SU-DHL-6 (cell line): ENCODE measurements at regions not wholly inside any gene's neighbourhood (a gene's known extent, or its start where the extent isn't known, plus 50 kb on each side); places are given as distances from the start of the nearest gene placed in this dataset.

ENCODE experiments used
- H2AFZ ChIP-seq: fragments of 200-600 bp; sonication (generic); 2 replicates; pipeline ENCODE4 v1.6.1; 2014; ENCODE audit warnings: low read depth, mild to moderate bottlenecking, moderate library complexity, mixed read lengths, antibody characterized with exemption, low read length; ENCODE audit not compliant: severe bottlenecking
- H3F3A ChIP-seq: fragments of 200-600 bp; shearing (Covaris generic); 2 replicates; pipeline ENCODE4 v1.6.0; 2016; ENCODE audit warnings: antibody characterized with exemption, mild to moderate bottlenecking; ENCODE audit not compliant: insufficient read depth
- H3K27ac ChIP-seq: fragments of 200-600 bp; sonication (generic); 2 replicates; pipeline ENCODE4 v1.5.1; 2016; ENCODE audit warnings: low read depth, mild to moderate bottlenecking, low read length, moderate library complexity, mixed read lengths
- H3K27me3 ChIP-seq: fragments of 200-600 bp; sonication (generic), shearing (Covaris generic); 2 replicates; pipeline ENCODE4 v1.6.0; 2014; ENCODE audit warnings: mild to moderate bottlenecking, low read length
- H3K36me3 ChIP-seq: fragments of 200-600 bp; sonication (generic); 2 replicates; pipeline ENCODE4 v1.6.1; 2014; ENCODE audit warnings: mild to moderate bottlenecking, low read length, mixed read lengths
- H3K4me2 ChIP-seq: fragments of 300-600, 200-600 bp; shearing (Covaris generic), sonication (generic); 2 replicates; pipeline ENCODE4 v1.6.0; 2014; ENCODE audit warnings: low read length, low read depth, mild to moderate bottlenecking; ENCODE audit not compliant: poor library complexity, severe bottlenecking
- H3K4me3 ChIP-seq: fragments of 200-600 bp; sonication (generic); 2 replicates; pipeline ENCODE4 v1.5.1; 2014; ENCODE audit warnings: antibody characterized with exemption, low read length, mild to moderate bottlenecking, mixed read lengths; ENCODE audit not compliant: insufficient read depth, poor library complexity, severe bottlenecking
- H3K79me2 ChIP-seq: fragments of 200-600 bp; sonication (generic); 2 replicates; pipeline ENCODE4 v1.6.1; 2014; ENCODE audit warnings: mild to moderate bottlenecking, low read length, moderate library complexity; ENCODE audit not compliant: insufficient read depth
- H3K9ac ChIP-seq: fragments of 200-600 bp; sonication (generic); 2 replicates; pipeline ENCODE4 v1.7.0; 2014; ENCODE audit warnings: mild to moderate bottlenecking, low read length
- H3K9me2 ChIP-seq: fragments of 200-600 bp; sonication (generic); replicated peaks from 2 replicates; pipeline ENCODE4 v1.6.1; 2014; ENCODE audit warnings: low read length; ENCODE audit not compliant: insufficient read depth
- H3K9me3 ChIP-seq: fragments of 200-600 bp; sonication (generic); 2 replicates; pipeline ENCODE4 v1.6.1; 2014; ENCODE audit warnings: low read length, mixed read lengths; ENCODE audit not compliant: insufficient read depth
- H4K20me1 ChIP-seq: fragments of 200-600 bp; sonication (generic); 2 replicates; pipeline ENCODE4 v1.6.1; 2014; ENCODE audit warnings: low read depth, mild to moderate bottlenecking, antibody characterized with exemption, low read length, moderate library complexity, mixed read lengths
- EZH2phosphoT487 ChIP-seq: fragments of 200-600 bp; sonication (generic), shearing (Covaris generic); conservative IDR thresholded peaks from 2 replicates; pipeline ENCODE4 v1.6.1; 2018; ENCODE audit warnings: mild to moderate bottlenecking, antibody characterized with exemption, low read length, moderate library complexity, mixed read lengths
- TF ChIP-seq, protein P1 (sequence below): fragments of 200-600 bp; sonication (generic); IDR thresholded peaks from one replicate; pipeline ENCODE4 v1.5.1; 2017; ENCODE audit warnings: antibody characterized with exemption, mild to moderate bottlenecking, low read length, moderate library complexity; ENCODE audit not compliant: insufficient read depth, poor library complexity, severe bottlenecking

DNA sequence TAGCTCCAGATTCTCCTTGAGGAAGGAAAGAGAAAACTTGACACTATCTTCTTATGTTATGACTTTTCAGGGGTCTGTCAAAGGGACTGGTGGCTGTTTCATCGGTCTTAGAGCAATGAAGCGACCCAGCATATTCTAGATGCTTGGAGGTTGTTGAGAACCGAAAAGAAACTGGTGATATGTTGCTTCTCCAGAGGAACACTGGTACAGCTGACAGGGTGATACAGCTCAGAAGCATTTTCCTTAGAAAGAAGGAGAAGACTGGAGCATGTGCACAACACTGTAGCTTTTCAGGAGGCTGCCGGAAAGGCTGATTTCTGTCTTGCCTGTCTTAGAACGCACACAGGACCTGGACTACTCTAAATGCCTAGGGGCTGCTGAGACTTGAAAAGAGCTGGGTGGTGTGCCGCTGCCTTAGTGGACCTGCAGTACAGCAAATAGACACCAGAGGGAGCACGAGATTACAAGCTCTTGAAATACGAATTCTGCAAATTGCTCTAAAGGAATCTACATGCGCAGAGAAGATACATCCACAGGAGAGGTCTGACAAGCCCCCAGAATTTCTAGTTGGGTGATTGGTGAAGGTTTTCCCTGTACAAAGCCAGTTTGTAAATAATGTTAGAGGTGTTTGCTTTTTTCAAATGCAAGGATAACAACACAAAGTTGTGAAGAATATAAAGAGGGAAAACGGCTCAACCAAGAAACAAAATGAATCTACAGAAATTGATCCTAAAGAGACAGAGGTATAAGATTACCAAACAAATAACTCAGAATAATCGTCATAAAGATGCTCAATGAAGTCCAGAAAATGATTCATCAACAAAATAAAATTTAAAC, 223.1 kb upstream of the DMD start:
- no peak for TF ChIP-seq EZH2phosphoT487
- TF ChIP-seq, protein P1, sequence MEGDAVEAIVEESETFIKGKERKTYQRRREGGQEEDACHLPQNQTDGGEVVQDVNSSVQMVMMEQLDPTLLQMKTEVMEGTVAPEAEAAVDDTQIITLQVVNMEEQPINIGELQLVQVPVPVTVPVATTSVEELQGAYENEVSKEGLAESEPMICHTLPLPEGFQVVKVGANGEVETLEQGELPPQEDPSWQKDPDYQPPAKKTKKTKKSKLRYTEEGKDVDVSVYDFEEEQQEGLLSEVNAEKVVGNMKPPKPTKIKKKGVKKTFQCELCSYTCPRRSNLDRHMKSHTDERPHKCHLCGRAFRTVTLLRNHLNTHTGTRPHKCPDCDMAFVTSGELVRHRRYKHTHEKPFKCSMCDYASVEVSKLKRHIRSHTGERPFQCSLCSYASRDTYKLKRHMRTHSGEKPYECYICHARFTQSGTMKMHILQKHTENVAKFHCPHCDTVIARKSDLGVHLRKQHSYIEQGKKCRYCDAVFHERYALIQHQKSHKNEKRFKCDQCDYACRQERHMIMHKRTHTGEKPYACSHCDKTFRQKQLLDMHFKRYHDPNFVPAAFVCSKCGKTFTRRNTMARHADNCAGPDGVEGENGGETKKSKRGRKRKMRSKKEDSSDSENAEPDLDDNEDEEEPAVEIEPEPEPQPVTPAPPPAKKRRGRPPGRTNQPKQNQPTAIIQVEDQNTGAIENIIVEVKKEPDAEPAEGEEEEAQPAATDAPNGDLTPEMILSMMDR = peak; percentile 42
- Histone ChIP-seq H2AFZ (peak overlapping the region; percentile 99), H3K9ac (peak overlapping the region; percentile 34), H4K20me1 (no peaks in the 10 kb centered on the region), H3F3A (no peaks in the 10 kb centered on the region), H3K4me2 (peak overlapping the region; percentile 52), H3K27me3 (no peaks in the 10 kb centered on the region), H3K27ac (peak overlapping the region; percentile 35; the same call in 1 of the 2 replicates), H3K9me2 (no peaks in the 10 kb centered on the region), H3K4me3 (peak overlapping the region; percentile 26), H3K79me2 (no peaks in the 10 kb centered on the region), H3K9me3 (no peaks in the 10 kb centered on the region), H3K36me3 (no peaks in the 10 kb centered on the region)

DNA sequence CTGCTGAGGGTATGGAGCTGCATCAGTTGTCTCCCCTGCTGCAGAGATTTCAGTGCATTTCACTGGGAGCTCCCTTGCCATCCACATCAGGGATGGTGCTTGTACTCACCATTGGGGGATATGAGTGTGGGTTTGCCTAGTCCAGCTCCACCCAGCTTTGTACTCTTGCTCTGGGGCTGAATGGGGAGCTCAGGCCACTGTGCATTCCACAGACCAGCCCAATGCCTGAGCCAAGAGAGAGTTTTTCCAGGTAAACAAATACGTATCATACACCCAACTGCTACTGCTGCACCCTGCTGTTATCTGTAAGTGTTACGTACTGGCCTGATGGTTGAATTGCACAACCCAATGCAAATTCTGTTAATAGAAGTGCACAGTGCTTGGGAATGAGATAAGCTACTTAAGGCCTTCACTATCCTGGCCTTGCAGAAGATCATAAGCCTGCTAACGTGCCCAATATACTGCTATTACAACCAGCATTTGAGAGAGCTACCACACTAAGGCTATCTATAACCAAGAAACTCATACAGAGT, 205.0 kb upstream of the DMD start:
- Histone ChIP-seq H4K20me1 (no peaks in the 10 kb centered on the region), H3K27ac (no peak overlapping the region), H2AFZ (no peak overlapping the region), H3K9ac (no peak overlapping the region), H3K9me3 (0 out of 2 replicates have a peak, but pooled peaks cover 3% of the 10 kb centered on the region), H3K36me3 (no peaks in the 10 kb centered on the region), H3K4me3 (no peak overlapping the region), H3K9me2 (no peaks in the 10 kb centered on the region), H3F3A (no peaks in the 10 kb centered on the region), H3K27me3 (no peaks in the 10 kb centered on the region), H3K4me2 (no peak overlapping the region), H3K79me2 (no peaks in the 10 kb centered on the region)
- no peak for TF ChIP-seq EZH2phosphoT487
- TF ChIP-seq, protein P1 = no peak

DNA sequence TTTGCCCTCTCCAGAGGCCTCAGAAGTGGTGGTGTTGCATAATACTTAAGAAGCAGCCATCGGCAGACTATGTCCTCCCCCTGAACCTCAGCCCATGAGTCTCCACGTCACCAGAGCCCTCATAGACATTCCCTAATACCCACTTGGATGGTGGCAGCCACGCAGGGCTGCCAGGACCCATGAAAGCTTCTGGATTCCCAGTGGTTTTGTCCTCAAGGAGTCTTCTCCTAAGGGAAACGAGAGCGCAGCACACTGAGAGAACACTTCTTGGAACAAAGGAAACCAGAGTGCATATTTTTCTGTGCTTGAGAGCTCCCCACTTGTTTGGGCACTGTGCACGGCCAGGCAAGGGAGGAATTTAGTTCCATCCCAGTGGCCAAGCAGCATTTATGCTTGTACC, 204.1 kb upstream of the DMD start:
- H3F3A ChIP-seq = no peaks in the 10 kb centered on the region
- no peaks in the 10 kb centered on the region for H3K27me3 ChIP-seq
- no peak for TF ChIP-seq EZH2phosphoT487
- TF ChIP-seq, protein P1 = no peak

More for the DNA sequence above, 204.1 kb upstream of the DMD start:
- Histone ChIP-seq H4K20me1 (no peaks in the 10 kb centered on the region), H3K27ac (no peak overlapping the region), H3K4me2 (no peak overlapping the region), H3K4me3 (no peak overlapping the region), H3K79me2 (no peaks in the 10 kb centered on the region), H3K9ac (no peak overlapping the region), H3K36me3 (no peaks in the 10 kb centered on the region), H2AFZ (no peak overlapping the region), H3K9me2 (no peaks in the 10 kb centered on the region), H3K9me3 (0 out of 2 replicates have a peak, but pooled peaks cover 3% of the 10 kb centered on the region)
